GM13977 (cell line): ENCODE measurements at regions not wholly inside any gene's neighbourhood (a gene's known extent, or its start where the extent isn't known, plus 50 kb on each side); places are given as distances from the start of the nearest gene placed in this dataset.

Source experiments
- DNase-seq: peaks from one replicate; pipeline ENCODE4 v3.0.0; 2012; ENCODE audit warnings: low spot score
- CTCF ChIP-seq: IDR thresholded peaks from 2 replicates; pipeline ENCODE4 v1.5.1; 2012; ENCODE audit warnings: mild to moderate bottlenecking, control low read depth; ENCODE audit not compliant: insufficient read depth; ENCODE audit errors: extremely low read depth, missing control alignments
- in situ Hi-C: fragments of 300-500 bp; cut with MboI; formaldehyde crosslinking; loops from one replicate; pipeline ENCODE4 v1.12.0; 2022; ENCODE audit warnings: low sequenced_read_pairs, low pct_unique_long_range_greater_than_20kb, mixed read lengths, inconsistent platforms; ENCODE audit not compliant: unreplicated experiment

DNA sequence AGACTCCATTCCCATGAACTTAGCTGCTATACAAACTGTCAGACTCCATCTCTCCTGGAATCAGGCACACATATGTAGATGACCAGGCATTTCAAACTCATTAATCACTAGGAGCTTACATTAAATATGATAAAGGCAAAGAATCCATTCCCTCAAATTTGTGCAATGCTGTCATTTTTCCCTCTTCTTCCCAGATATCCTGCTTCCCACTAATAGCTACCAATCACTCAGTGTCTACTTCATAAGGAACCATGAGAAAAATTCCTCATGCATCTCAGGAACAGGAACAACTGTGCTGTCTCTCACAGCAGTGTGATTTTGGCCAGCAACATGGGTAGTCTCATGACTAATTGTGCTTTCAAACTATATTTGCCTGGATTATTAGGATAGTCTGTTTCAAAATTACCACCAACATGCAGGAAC, 133.9 kb downstream of the DKK1 start:
- in situ Hi-C loops = no loop called here
- no peak for TF ChIP-seq CTCF
- no peak for DNase-seq

GRCh38 chr10:52450762-52451291, 136.7 kb downstream of the DKK1 start:
- no peak for DNase-seq
- in situ Hi-C loops = no loop called here
- no peak for TF ChIP-seq CTCF

- in situ Hi-C loops = no loop called here
- no peak for TF ChIP-seq CTCF
- no peak for DNase-seq
These were observed 137.7 kb downstream of the DKK1 start for GRCh38 chr10:52451817-52452216.

GRCh38 chr10:52452600-52453493, 138.8 kb downstream of the DKK1 start:
- in situ Hi-C loops = no loop called here
- no peak for TF ChIP-seq CTCF
- DNase-seq = no peak

DNA sequence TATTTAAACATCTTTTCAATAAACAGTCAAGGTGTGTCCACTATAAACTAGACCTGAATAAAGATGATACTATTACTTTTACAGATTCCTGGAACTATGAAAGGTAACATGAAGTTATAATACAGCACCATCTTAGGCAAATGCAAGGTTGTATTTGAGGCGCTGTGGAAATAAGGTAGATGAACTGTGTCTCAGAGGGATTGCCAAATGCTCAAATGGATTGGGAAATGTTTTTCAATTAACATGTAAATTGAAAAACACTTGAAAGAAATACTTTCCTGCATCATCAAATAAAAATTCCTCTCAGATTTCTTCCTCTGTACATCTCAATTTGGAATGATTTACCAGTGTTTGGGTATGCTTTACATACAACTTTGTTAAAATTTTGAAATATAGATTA, 139.4 kb downstream of the DKK1 start:
- TF ChIP-seq CTCF = no peak
- no peak for DNase-seq

DNA sequence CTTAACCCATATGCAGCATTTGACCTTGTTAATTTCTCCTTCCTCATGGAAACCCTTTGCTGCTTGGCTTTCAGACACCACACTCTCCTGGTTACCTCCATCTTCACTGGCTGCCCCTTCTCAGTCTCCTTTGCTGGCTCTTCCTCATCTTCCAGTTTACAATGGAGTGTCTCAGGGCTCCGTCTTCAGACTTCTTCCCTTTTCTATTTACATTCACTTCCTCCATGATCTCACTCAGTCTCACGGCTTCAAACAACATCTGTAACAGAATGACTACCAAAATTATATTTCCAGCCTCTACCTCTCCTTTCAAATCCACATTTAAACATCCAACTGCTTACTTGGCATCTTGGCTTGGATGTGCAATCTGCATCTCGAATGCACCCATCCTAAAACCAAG, 140.4 kb downstream of the DKK1 start:
- no peak for TF ChIP-seq CTCF
- DNase-seq = no peak
- in situ Hi-C loops = no loop called here

More for the DNA sequence above, 139.4 kb downstream of the DKK1 start:
- in situ Hi-C loops = no loop called here
